H9 (cell line): ENCODE measurements at regions not wholly inside any gene's neighbourhood (a gene's known extent, or its start where the extent isn't known, plus 50 kb on each side); places are given as distances from the start of the nearest gene placed in this dataset.

Experiments
- DNase-seq: peaks from one replicate; pipeline ENCODE4 v3.0.0-alpha.2; 2017
- H2AFZ ChIP-seq: one replicate; pipeline ENCODE4 v1.6.1; 2013; ENCODE audit warnings: mild to moderate bottlenecking, low read length, control low read depth, moderate library complexity
- H2AK5ac ChIP-seq: 2 replicates; pipeline ENCODE4 v1.6.1; 2013; ENCODE audit warnings: low read length, control low read depth, mixed read lengths; ENCODE audit not compliant: insufficient read length
- H2BK120ac ChIP-seq: one replicate; pipeline ENCODE4 v1.6.1; 2013; ENCODE audit warnings: low read depth, mild to moderate bottlenecking, low read length, control low read depth, inconsistent platforms; ENCODE audit not compliant: poor library complexity, severe bottlenecking
- H2BK12ac ChIP-seq: 2 replicates; pipeline ENCODE4 v1.6.1; 2013; ENCODE audit warnings: low read length, control low read depth, mixed read lengths, low read depth; ENCODE audit not compliant: insufficient read length
- H2BK15ac ChIP-seq: 2 replicates; pipeline ENCODE4 v1.6.1; 2013; ENCODE audit warnings: low read depth, low read length, control low read depth
- H2BK20ac ChIP-seq: one replicate; pipeline ENCODE4 v1.6.1; 2013; ENCODE audit warnings: low read depth, mild to moderate bottlenecking, low read length, control low read depth, inconsistent platforms; ENCODE audit not compliant: poor library complexity, severe bottlenecking
- H2BK5ac ChIP-seq: 2 replicates; pipeline ENCODE4 v1.6.1; 2013; ENCODE audit warnings: low read length, control low read depth, mixed read lengths; ENCODE audit not compliant: insufficient read length
- H3K14ac ChIP-seq: 2 replicates; pipeline ENCODE4 v1.6.1; 2013; ENCODE audit warnings: low read length, control low read depth; ENCODE audit not compliant: insufficient read depth
- H3K18ac ChIP-seq: 2 replicates; pipeline ENCODE4 v1.6.1; 2013; ENCODE audit warnings: low read depth, mild to moderate bottlenecking, mixed read lengths, low read length, control low read depth; ENCODE audit not compliant: insufficient read length
- H3K23ac ChIP-seq: 2 replicates; pipeline ENCODE4 v1.6.1; 2013; ENCODE audit warnings: low read length, control low read depth, mixed read lengths, low read depth; ENCODE audit not compliant: insufficient read length
- H3K23me2 ChIP-seq: 2 replicates; pipeline ENCODE4 v1.6.1; 2013; ENCODE audit warnings: low read depth, mild to moderate bottlenecking, mixed read lengths, low read length, control low read depth; ENCODE audit not compliant: insufficient read length, poor library complexity, severe bottlenecking
- H3K27ac ChIP-seq: 2 replicates; pipeline ENCODE4 v1.5.1; 2013; ENCODE audit warnings: low read length, control low read depth, mixed read lengths, low read depth; ENCODE audit not compliant: insufficient read length
- H3K27me3 ChIP-seq: 2 replicates; pipeline ENCODE4 v1.6.1; 2013; ENCODE audit warnings: low read length, control low read depth, inconsistent platforms; ENCODE audit not compliant: insufficient read depth
- H3K4ac ChIP-seq: 2 replicates; pipeline ENCODE4 v1.6.1; 2013; ENCODE audit warnings: low read depth, mild to moderate bottlenecking, control low read depth, inconsistent platforms, low read length, moderate library complexity
- H3K4me1 ChIP-seq: 2 replicates; pipeline ENCODE4 v1.6.1; 2013; ENCODE audit warnings: low read length, control low read depth, inconsistent platforms; ENCODE audit not compliant: insufficient read depth
- H3K4me2 ChIP-seq: 2 replicates; pipeline ENCODE4 v1.6.1; 2013; ENCODE audit warnings: low read length, control low read depth, mixed read lengths; ENCODE audit not compliant: insufficient read length, insufficient read depth
- H3K56ac ChIP-seq: 2 replicates; pipeline ENCODE4 v1.6.1; 2013; ENCODE audit warnings: low read depth, mild to moderate bottlenecking, mixed read lengths, low read length, control low read depth; ENCODE audit not compliant: insufficient read length
- H3K79me1 ChIP-seq: 2 replicates; pipeline ENCODE4 v1.6.1; 2013; ENCODE audit warnings: low read depth, mild to moderate bottlenecking, moderate library complexity, low read length, control low read depth, inconsistent platforms; ENCODE audit not compliant: insufficient read depth, poor library complexity, severe bottlenecking
- H3K79me2 ChIP-seq: 2 replicates; pipeline ENCODE4 v1.6.1; 2013; ENCODE audit warnings: low read length, control low read depth, inconsistent platforms; ENCODE audit not compliant: insufficient read depth
- H3K9ac ChIP-seq: 2 replicates; pipeline ENCODE4 v1.6.1; 2013; ENCODE audit warnings: low read length, control low read depth, mixed read lengths; ENCODE audit not compliant: insufficient read length; ENCODE audit errors: extremely low read depth
- H3K9me3 ChIP-seq: one replicate; pipeline ENCODE4 v1.6.1; 2013; ENCODE audit warnings: low read depth, low read length, inconsistent platforms; ENCODE audit not compliant: control insufficient read depth
- H3T11ph ChIP-seq: one replicate; pipeline ENCODE4 v1.6.1; 2013; ENCODE audit warnings: mild to moderate bottlenecking, low read length, control low read depth, inconsistent platforms
- H4K20me1 ChIP-seq: one replicate; pipeline ENCODE4 v1.6.1; 2013; ENCODE audit not compliant: control insufficient read depth, insufficient read length, insufficient read depth
- H4K5ac ChIP-seq: 2 replicates; pipeline ENCODE4 v1.6.1; 2013; ENCODE audit warnings: low read depth, mild to moderate bottlenecking, mixed read lengths, low read length, control low read depth; ENCODE audit not compliant: insufficient read length
- H4K8ac ChIP-seq: replicated peaks from 2 replicates; pipeline ENCODE4 v1.6.1; 2013; ENCODE audit warnings: low read length, control low read depth, mixed read lengths, low read depth; ENCODE audit not compliant: insufficient read length
- H4K91ac ChIP-seq: 2 replicates; pipeline ENCODE4 v1.6.1; 2013; ENCODE audit warnings: low read depth, mild to moderate bottlenecking, moderate library complexity, mixed read lengths, low read length, control low read depth; ENCODE audit not compliant: insufficient read length
- H3K27ac Mint-ChIP-seq, 3 experiments: 2 replicates in 2 of 3; 3 replicates in 1 of 3; pipeline ENCODE4 v1.8.0; 2020 to 2021; ENCODE audit warnings: mixed read lengths in 3 of 3, mild to moderate bottlenecking in 1 of 3, moderate library complexity in 1 of 3
- H3K27me3 Mint-ChIP-seq: 2 replicates; pipeline ENCODE4 v1.8.0; 2021; ENCODE audit warnings: low read depth, mild to moderate bottlenecking, moderate library complexity, mixed read lengths
- H3K36me3 Mint-ChIP-seq, 3 experiments: 2 replicates in 2 of 3; 3 replicates in 1 of 3; pipeline ENCODE4 v1.8.0; 2020 to 2021; ENCODE audit warnings: low read depth in 3 of 3, mixed read lengths in 3 of 3; ENCODE audit not compliant: insufficient read depth in 1 of 3
- H3K4me1 Mint-ChIP-seq, 2 experiments: 2 replicates each; pipeline ENCODE4 v1.8.0; 2020; ENCODE audit warnings: mixed read lengths in 2 of 2
- H3K4me3 Mint-ChIP-seq, 2 experiments: 2 replicates in 1 of 2; 3 replicates in 1 of 2; pipeline ENCODE4 v1.8.0; 2020 to 2021; ENCODE audit warnings: mild to moderate bottlenecking in 2 of 2, mixed read lengths in 2 of 2, moderate library complexity in 1 of 2
- H3K9me3 Mint-ChIP-seq, 2 experiments: 2 replicates in 1 of 2; 3 replicates in 1 of 2; pipeline ENCODE4 v1.8.0; 2020; ENCODE audit warnings: mild to moderate bottlenecking in 2 of 2, mixed read lengths in 2 of 2, moderate library complexity in 1 of 2
- WGBS: extraction: QIAGEN DNeasy Blood & Tissue Kit; methylation state at CpG from one replicate; pipeline ENCODE4 v1.1.7; 2013; ENCODE audit warnings: missing lambda C conversion rate, low lambda C conversion rate, mixed read lengths; ENCODE audit not compliant: insufficient read length; ENCODE audit errors: extremely low coverage; 5-methylcytosine and 5-hydroxymethylcytosine counted together
- TF ChIP-seq, protein P1 (sequence below): fragments of 200-600 bp; sonication (generic); conservative IDR thresholded peaks from 3 replicates; pipeline ENCODE4 v1.8.0; 2021; ENCODE audit warnings: antibody characterized with exemption, mild to moderate bottlenecking

GRCh38 chr1:148374101-148374500 lies 109.0 kb downstream of the PPIAL4G start:
- H4K5ac ChIP-seq, result no peak overlapping the region
- H3K23me2 ChIP-seq, result no peaks in the 10 kb centered on the region
- H3K9ac ChIP-seq, result no peak overlapping the region
- no peak overlapping the region for H3K23ac ChIP-seq
- no peaks in the 10 kb centered on the region for H3K79me1 ChIP-seq
- Mint-ChIP-seq H3K9me3 (no peaks in the 10 kb centered on the region; a peak in 1 of 5 replicates), H3K27ac (no peak overlapping the region), H3K4me1 (peaks cover 8 to 13% of the 10 kb centered on the region in 2 experiments), H3K4me3 (no peak overlapping the region), H3K27me3 (no peaks in the 10 kb centered on the region), H3K36me3 (no peaks in the 10 kb centered on the region)
- H3K27ac ChIP-seq, result no peak overlapping the region
- H2AFZ ChIP-seq, result no peak overlapping the region
- no peaks in the 10 kb centered on the region for H3K4me1 ChIP-seq
- H3K14ac ChIP-seq, result no peak overlapping the region
- H3K79me2 ChIP-seq, result no peaks in the 10 kb centered on the region
- no peak overlapping the region for H2BK120ac ChIP-seq
- H3K18ac ChIP-seq, result no peak overlapping the region
- DNase-seq, result no peak
- no peaks in the 10 kb centered on the region for H3K9me3 ChIP-seq
- no peak overlapping the region for H2BK5ac ChIP-seq
- WGBS, result no CpG with 5 or more reads among the region's 3 CpGs
- TF ChIP-seq, protein P1, sequence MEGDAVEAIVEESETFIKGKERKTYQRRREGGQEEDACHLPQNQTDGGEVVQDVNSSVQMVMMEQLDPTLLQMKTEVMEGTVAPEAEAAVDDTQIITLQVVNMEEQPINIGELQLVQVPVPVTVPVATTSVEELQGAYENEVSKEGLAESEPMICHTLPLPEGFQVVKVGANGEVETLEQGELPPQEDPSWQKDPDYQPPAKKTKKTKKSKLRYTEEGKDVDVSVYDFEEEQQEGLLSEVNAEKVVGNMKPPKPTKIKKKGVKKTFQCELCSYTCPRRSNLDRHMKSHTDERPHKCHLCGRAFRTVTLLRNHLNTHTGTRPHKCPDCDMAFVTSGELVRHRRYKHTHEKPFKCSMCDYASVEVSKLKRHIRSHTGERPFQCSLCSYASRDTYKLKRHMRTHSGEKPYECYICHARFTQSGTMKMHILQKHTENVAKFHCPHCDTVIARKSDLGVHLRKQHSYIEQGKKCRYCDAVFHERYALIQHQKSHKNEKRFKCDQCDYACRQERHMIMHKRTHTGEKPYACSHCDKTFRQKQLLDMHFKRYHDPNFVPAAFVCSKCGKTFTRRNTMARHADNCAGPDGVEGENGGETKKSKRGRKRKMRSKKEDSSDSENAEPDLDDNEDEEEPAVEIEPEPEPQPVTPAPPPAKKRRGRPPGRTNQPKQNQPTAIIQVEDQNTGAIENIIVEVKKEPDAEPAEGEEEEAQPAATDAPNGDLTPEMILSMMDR, result no peak
- H2BK15ac ChIP-seq, result no peak overlapping the region
- H4K20me1 ChIP-seq, result no peaks in the 10 kb centered on the region
- no peak overlapping the region for H3K4ac ChIP-seq
- no peaks in the 10 kb centered on the region for H3K27me3 ChIP-seq
- H3K56ac ChIP-seq, result no peak overlapping the region
- no peak overlapping the region for H2BK12ac ChIP-seq
- H3K4me2 ChIP-seq, result no peak overlapping the region
- H2BK20ac ChIP-seq, result no peak overlapping the region
- H2AK5ac ChIP-seq, result no peak overlapping the region
- no peak overlapping the region for H4K8ac ChIP-seq
- H4K91ac ChIP-seq, result no peak overlapping the region
- no peak overlapping the region for H3T11ph ChIP-seq
